ENCODE measurements at regions not wholly inside any gene's neighbourhood (a gene's known extent, or its start where the extent isn't known, plus 50 kb on each side); places are given as distances from the start of the nearest gene placed in this dataset.

DNA sequence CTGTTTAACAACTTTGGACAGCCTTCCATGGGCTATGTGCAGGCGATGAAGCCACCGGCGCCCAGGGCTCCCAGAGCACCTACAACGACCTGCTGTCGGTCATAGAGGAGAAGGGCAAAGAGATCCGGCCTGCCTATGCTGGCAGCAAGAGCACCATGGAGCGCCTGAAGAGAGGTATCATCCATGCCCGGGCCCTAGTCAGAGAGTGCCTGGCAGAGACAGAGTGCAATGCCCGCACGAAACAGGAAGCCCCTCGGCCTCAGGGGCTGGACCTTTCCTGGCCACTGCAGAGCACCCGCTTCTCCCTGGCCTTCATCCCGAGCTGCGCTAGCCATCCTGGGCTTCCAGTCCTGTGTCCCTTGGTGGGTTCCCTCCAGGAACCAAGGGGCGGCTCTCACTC, 497.0 kb upstream of the PHF14 start:
- no peak for TF ChIP-seq GABPB1 (CRISPR knock-in tag; IDR thresholded peaks at IDR 0.05)
- TF ChIP-seq FOXK1 (CRISPR knock-in tag; IDR thresholded peaks at IDR 0.05), result no peak
- TF ChIP-seq ATF1 (CRISPR knock-in tag; IDR thresholded peaks at IDR 0.05), result no peak
- TF ChIP-seq, protein P1, sequence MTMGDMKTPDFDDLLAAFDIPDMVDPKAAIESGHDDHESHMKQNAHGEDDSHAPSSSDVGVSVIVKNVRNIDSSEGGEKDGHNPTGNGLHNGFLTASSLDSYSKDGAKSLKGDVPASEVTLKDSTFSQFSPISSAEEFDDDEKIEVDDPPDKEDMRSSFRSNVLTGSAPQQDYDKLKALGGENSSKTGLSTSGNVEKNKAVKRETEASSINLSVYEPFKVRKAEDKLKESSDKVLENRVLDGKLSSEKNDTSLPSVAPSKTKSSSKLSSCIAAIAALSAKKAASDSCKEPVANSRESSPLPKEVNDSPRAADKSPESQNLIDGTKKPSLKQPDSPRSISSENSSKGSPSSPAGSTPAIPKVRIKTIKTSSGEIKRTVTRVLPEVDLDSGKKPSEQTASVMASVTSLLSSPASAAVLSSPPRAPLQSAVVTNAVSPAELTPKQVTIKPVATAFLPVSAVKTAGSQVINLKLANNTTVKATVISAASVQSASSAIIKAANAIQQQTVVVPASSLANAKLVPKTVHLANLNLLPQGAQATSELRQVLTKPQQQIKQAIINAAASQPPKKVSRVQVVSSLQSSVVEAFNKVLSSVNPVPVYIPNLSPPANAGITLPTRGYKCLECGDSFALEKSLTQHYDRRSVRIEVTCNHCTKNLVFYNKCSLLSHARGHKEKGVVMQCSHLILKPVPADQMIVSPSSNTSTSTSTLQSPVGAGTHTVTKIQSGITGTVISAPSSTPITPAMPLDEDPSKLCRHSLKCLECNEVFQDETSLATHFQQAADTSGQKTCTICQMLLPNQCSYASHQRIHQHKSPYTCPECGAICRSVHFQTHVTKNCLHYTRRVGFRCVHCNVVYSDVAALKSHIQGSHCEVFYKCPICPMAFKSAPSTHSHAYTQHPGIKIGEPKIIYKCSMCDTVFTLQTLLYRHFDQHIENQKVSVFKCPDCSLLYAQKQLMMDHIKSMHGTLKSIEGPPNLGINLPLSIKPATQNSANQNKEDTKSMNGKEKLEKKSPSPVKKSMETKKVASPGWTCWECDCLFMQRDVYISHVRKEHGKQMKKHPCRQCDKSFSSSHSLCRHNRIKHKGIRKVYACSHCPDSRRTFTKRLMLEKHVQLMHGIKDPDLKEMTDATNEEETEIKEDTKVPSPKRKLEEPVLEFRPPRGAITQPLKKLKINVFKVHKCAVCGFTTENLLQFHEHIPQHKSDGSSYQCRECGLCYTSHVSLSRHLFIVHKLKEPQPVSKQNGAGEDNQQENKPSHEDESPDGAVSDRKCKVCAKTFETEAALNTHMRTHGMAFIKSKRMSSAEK (CRISPR knock-in tag; IDR thresholded peaks at IDR 0.05; ENCODE audit: borderline replicate concordance), result no peak
- TF ChIP-seq, protein P2, sequence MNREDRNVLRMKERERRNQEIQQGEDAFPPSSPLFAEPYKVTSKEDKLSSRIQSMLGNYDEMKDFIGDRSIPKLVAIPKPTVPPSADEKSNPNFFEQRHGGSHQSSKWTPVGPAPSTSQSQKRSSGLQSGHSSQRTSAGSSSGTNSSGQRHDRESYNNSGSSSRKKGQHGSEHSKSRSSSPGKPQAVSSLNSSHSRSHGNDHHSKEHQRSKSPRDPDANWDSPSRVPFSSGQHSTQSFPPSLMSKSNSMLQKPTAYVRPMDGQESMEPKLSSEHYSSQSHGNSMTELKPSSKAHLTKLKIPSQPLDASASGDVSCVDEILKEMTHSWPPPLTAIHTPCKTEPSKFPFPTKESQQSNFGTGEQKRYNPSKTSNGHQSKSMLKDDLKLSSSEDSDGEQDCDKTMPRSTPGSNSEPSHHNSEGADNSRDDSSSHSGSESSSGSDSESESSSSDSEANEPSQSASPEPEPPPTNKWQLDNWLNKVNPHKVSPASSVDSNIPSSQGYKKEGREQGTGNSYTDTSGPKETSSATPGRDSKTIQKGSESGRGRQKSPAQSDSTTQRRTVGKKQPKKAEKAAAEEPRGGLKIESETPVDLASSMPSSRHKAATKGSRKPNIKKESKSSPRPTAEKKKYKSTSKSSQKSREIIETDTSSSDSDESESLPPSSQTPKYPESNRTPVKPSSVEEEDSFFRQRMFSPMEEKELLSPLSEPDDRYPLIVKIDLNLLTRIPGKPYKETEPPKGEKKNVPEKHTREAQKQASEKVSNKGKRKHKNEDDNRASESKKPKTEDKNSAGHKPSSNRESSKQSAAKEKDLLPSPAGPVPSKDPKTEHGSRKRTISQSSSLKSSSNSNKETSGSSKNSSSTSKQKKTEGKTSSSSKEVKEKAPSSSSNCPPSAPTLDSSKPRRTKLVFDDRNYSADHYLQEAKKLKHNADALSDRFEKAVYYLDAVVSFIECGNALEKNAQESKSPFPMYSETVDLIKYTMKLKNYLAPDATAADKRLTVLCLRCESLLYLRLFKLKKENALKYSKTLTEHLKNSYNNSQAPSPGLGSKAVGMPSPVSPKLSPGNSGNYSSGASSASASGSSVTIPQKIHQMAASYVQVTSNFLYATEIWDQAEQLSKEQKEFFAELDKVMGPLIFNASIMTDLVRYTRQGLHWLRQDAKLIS (CRISPR knock-in tag; IDR thresholded peaks at IDR 0.05; ENCODE audit: borderline replicate concordance), result no peak
- TF ChIP-seq CREB1 (CRISPR knock-in tag; IDR thresholded peaks at IDR 0.05), result no peak
- TF ChIP-seq, protein P3, sequence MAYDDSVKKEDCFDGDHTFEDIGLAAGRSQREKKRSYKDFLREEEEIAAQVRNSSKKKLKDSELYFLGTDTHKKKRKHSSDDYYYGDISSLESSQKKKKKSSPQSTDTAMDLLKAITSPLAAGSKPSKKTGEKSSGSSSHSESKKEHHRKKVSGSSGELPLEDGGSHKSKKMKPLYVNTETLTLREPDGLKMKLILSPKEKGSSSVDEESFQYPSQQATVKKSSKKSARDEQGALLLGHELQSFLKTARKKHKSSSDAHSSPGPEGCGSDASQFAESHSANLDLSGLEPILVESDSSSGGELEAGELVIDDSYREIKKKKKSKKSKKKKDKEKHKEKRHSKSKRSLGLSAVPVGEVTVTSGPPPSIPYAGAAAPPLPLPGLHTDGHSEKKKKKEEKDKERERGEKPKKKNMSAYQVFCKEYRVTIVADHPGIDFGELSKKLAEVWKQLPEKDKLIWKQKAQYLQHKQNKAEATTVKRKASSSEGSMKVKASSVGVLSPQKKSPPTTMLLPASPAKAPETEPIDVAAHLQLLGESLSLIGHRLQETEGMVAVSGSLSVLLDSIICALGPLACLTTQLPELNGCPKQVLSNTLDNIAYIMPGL (CRISPR knock-in tag; IDR thresholded peaks at IDR 0.05), result no peak
- no peak for TF ChIP-seq TCF7 (CRISPR knock-in tag; IDR thresholded peaks at IDR 0.05; ENCODE audit: low read depth)
- TF ChIP-seq, protein P4, sequence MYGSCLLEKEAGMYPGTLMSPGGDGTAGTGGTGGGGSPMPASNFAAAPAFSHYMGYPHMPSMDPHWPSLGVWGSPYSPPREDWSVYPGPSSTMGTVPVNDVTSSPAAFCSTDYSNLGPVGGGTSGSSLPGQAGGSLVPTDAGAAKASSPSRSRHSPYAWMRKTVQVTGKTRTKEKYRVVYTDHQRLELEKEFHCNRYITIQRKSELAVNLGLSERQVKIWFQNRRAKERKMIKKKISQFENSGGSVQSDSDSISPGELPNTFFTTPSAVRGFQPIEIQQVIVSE (CRISPR knock-in tag; IDR thresholded peaks at IDR 0.05; ENCODE audit: borderline replicate concordance), result no peak
- no peak for TF ChIP-seq EMX1 (CRISPR knock-in tag; IDR thresholded peaks at IDR 0.05)
- TF ChIP-seq, protein P5, sequence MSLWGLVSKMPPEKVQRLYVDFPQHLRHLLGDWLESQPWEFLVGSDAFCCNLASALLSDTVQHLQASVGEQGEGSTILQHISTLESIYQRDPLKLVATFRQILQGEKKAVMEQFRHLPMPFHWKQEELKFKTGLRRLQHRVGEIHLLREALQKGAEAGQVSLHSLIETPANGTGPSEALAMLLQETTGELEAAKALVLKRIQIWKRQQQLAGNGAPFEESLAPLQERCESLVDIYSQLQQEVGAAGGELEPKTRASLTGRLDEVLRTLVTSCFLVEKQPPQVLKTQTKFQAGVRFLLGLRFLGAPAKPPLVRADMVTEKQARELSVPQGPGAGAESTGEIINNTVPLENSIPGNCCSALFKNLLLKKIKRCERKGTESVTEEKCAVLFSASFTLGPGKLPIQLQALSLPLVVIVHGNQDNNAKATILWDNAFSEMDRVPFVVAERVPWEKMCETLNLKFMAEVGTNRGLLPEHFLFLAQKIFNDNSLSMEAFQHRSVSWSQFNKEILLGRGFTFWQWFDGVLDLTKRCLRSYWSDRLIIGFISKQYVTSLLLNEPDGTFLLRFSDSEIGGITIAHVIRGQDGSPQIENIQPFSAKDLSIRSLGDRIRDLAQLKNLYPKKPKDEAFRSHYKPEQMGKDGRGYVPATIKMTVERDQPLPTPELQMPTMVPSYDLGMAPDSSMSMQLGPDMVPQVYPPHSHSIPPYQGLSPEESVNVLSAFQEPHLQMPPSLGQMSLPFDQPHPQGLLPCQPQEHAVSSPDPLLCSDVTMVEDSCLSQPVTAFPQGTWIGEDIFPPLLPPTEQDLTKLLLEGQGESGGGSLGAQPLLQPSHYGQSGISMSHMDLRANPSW (CRISPR knock-in tag; conservative IDR thresholded peaks at IDR 0.05; ENCODE audit: low read depth), result no peak
- TF ChIP-seq NR3C1 (CRISPR knock-in tag; conservative IDR thresholded peaks at IDR 0.05; ENCODE audit: low read depth), result no peak
- TF ChIP-seq, protein P6, sequence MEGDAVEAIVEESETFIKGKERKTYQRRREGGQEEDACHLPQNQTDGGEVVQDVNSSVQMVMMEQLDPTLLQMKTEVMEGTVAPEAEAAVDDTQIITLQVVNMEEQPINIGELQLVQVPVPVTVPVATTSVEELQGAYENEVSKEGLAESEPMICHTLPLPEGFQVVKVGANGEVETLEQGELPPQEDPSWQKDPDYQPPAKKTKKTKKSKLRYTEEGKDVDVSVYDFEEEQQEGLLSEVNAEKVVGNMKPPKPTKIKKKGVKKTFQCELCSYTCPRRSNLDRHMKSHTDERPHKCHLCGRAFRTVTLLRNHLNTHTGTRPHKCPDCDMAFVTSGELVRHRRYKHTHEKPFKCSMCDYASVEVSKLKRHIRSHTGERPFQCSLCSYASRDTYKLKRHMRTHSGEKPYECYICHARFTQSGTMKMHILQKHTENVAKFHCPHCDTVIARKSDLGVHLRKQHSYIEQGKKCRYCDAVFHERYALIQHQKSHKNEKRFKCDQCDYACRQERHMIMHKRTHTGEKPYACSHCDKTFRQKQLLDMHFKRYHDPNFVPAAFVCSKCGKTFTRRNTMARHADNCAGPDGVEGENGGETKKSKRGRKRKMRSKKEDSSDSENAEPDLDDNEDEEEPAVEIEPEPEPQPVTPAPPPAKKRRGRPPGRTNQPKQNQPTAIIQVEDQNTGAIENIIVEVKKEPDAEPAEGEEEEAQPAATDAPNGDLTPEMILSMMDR (IDR thresholded peaks at IDR 0.05), result no peak
- TF ChIP-seq, protein P7, sequence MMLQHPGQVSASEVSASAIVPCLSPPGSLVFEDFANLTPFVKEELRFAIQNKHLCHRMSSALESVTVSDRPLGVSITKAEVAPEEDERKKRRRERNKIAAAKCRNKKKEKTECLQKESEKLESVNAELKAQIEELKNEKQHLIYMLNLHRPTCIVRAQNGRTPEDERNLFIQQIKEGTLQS (CRISPR knock-in tag; conservative IDR thresholded peaks at IDR 0.05), result no peak
- TF ChIP-seq, protein P8, sequence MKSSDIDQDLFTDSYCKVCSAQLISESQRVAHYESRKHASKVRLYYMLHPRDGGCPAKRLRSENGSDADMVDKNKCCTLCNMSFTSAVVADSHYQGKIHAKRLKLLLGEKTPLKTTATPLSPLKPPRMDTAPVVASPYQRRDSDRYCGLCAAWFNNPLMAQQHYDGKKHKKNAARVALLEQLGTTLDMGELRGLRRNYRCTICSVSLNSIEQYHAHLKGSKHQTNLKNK (CRISPR knock-in tag; IDR thresholded peaks at IDR 0.05), result no peak
- TF ChIP-seq FOXP1 (CRISPR knock-in tag; IDR thresholded peaks at IDR 0.05; ENCODE audit: borderline replicate concordance), result no peak
- ChIA-PET CTCF (no interaction called here), POLR2A (no interaction called here)
- H3K27me3 Mint-ChIP-seq (ENCODE audit: low read depth), result no peaks in the 10 kb centered on the region
- H3K4me1 Mint-ChIP-seq, result no peaks in the 10 kb centered on the region
- ATAC-seq, result no peak
- no peak overlapping the region for H3K27ac Mint-ChIP-seq
- H3K36me3 Mint-ChIP-seq, result no peaks in the 10 kb centered on the region
- H3K4me3 Mint-ChIP-seq, result no peak overlapping the region
- no peaks in the 10 kb centered on the region for H3K9me3 Mint-ChIP-seq
- DNase-seq (ENCODE audit: low spot score), result no peak

Measured in WTC11 (cell line).